Hematopoietic multipotent progenitor cell treated with erythropoietin and hydrocortisone succinate and interleukin-3 and kit ligand, for 15 days (in vitro differentiated cells): ENCODE measurements at regions not wholly inside any gene's neighbourhood (a gene's known extent, or its start where the extent isn't known, plus 50 kb on each side); places are given as distances from the start of the nearest gene placed in this dataset.
"Not testable (repeated sequence)": the region's sequence is repeated elsewhere in the genome, so short reads cannot be mapped to it uniquely, and the experiment has no call there.

Source experiments
- DNase-seq: peaks from one replicate; pipeline ENCODE4 v3.0.0-alpha.2; 2015; ENCODE audit warnings: low spot score

DNA sequence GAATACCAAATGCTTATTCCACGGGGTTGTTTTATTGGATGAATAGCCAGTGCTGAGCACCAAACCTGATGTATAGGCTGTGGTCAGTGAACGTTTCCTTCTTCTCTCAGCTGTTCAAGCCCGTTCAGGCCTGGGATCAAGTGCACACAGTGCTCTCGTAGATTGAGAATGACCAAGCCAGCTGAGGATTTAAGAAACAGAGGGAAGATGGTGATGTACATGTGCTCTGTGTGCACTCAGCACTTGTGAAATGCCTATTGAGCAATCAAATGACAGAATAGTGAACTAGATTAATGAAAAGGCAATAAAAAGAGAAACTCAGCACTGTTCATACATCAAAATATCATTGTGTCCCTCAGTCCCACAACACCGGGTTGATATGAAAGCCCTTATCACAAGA, 302.5 kb downstream of the BMPER start:
- no peak for DNase-seq

DNA sequence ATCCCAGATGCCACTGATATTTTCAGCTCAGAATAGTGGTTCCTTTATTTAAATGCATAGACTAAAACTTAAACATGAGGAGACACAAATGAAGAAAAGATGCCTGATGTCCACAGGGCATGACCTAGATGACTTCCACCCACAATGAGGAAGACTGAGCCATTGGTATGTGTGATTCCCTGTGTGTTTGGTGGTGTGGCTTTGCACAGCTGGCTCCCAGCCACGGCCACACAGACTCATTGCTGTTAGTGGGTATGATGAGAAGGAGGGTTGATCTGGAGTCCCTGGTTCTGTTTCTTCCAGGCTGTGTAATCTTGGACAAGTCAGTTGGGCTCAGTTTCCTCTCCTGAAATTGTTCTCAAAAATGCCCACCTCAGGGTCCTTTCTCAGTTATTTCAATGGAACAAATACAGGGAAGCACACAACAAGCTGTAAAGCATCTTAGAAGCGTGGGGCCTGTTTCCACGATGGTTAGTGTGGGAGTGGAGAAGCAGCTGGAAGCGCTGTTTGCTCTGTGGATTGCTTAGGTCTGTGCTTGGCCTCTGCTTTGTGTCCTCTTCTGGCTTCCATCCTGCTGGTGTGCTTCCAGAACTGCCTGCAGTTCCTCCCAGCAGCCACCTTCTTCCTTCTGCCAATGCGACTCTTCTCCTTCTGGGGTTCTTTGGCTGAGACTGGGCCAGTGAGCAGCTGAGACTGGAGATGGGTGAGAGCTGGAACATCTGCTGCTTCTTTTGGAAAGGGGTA, 303.7 kb downstream of the BMPER start:
- DNase-seq, result no peak

DNA sequence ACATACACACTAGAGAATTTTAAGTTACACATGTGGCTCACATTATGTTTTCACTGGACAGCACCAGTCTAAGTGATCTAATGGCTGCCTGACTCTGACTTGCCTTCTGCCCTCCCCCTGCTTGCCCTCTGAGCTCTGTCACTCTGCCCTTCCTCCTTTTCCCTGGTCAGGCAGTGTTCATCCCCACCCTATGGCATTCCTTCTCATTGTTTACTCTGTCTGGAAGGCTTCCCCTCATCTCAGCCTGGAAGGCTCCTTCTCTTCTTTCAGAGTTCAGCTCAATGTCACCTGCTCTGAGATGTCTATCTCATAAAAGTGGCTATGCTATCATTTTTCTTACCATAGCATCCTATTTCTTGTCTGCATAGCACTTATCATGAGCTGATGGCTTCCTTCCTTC, 305.7 kb downstream of the BMPER start:
- DNase-seq, result no peak

DNA sequence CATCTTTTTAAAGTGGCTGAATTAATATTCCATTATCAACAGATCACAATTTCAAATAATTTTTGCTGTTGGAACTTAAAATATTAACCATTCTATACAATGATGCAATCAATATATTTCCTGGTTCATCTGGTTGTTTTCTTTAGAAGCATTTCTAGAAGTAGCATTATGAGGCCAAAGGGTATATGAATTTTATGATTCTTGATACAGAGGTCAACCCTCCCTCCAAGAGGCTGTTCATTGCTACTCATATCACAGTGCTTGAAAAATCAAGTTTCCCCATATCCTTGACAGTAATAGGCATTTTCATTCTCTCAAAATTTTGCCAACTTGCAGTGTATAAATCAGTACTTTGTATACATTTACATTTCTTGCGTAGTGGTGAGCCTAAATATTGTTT, 312.6 kb downstream of the BMPER start:
- no peak for DNase-seq

DNA sequence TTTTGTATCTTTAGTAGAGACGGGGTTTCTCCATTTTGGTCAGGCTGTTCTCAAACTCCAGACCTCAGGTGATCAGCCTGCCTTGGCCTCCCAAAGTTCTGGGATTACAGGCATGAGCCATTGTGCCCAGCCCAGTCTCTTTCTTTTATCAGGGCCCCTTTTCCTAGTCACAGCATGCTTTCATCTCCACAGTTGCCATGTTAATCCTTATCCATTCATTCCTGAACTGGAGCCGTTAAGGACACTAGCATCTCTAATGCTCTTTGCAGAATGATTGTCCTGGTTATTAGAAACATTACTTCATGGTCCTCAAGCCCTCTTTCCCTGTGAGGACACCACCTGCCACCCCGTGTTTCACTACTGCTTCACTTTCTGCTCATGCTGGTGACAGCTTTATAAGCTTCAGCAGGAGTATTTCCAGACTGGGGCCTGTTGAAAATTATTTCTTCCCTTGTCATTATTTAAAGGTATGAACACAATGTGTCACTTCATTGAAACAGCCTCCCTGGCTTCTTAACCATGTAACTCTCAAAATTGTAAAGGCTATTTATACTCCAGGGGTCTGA, 313.9 kb downstream of the BMPER start:
- DNase-seq, result no peak

DNA sequence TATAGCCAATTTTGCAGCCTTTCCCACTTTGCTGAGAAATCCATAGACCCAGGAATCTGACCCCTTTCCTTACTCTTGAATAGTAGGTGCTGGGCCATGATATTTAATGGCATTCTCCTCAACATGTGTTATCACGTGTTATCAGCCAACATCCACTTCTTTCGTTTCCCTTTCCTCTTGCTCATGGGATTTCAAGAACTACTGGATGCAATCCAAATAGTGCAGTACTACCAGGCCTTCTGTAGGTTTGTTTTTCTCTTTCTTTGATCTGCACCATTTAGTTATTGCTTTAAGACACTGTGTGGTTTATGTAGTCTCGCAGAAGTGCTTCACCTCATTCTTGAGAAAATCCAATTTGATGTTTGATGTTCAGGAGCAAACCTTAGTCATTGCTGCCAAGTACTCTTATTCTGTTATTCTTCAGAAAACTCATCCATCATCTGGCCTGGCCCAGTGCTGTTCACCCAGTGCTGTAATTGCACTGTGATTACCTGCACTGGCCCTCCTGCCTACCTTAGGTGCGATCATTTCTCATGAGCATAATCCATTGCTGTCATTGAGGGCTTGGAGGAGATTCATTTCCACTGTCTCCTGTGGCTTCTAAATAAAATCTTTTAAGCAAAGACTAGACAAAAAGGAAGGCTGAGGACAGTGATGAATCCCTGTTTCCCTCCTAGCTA, 315.3 kb downstream of the BMPER start:
- DNase-seq, result no peak

DNA sequence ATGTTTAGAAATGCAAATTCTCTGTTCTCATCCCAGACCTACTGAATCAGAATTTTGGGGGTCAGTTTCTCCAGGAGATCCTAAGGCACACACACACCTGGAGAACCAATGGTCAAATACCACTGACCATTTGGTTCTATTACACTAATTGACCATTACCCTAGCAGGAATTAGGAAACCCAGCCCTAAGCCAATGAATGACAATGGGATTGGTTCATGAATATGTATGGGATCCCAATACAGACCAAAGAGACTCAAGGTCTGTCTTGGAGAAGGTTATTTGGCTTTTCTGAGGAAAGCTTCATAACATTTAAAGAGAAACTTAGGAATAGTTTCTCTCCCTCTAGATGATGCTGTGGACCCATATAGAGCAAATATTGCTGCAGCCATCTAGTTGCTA, 317.0 kb downstream of the BMPER start:
- no peak for DNase-seq

DNA sequence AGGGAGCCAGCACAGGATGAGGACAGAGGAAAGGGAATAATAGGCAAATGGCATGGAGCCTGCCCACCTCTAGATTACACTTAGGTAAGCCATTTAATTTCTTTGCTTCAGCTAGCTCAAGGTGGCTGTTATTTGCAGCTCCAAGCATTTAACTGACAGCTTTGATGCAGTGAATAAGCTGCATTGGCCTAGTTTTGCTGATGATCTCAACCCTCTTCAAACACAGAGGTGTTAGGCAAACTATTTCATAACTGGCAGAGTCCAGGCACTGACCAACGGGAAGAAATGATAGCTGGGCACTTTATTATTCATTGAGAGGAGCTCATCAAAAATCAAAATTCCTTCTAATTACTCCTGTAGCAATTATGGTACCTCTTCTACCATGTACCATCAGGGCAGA, 317.4 kb downstream of the BMPER start:
- no peak for DNase-seq

DNA sequence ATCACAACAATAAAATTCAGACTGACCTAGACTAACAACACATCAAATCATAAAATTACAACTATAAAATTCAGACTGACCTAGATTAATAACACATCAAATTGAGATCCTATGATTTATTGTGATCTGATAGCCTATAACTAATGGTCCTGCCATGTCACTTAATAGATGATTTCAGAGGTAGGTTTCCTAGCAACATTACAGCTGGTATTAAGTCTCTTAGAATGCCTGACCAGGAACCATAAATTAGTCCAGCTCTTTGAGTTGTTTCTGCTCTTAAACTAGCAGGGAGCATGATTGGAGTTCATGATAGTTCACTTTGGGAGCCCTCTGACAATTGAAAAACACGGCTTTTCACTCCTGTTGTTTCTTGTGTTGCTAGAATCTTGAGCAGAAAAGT, 318.9 kb downstream of the BMPER start:
- DNase-seq, result no peak

DNA sequence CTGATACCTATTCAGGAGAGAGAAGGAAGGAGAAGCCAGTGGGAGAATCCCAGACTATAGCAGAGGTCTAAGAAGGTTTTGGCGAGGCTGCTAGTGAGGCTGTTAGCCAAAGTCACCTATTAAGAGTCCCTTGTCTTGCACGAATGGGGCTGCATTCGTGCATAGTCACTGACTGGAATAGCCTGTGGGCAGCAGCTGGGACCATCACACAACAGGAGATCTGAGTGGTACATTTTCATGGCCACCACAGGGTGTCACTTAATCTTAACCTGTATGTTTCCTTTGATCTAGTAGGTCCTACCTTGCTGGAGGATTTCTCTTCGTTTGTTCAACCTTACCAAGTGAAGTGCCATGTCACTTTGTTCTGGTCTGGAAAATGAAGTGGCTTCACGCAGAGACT, 319.9 kb downstream of the BMPER start:
- DNase-seq, result no peak

DNA sequence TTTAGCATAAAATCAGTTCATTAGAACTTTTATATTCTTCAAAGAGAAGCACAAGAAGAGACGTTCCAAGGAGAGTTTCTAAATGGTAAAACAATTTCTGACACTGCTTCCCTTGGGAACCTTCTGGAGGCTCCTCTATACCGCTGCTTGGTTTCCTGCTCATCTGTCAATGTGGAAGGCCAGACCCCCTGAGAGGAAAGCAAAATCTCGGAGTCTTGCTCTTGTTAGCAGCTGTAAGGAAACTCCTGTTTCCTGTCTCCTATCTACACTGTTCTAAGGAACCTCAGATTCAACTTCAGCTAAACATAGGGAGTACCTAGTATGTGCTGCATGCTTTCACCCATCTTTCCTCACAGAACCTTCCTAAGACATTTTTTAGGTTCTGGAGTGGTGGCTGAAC, 322.2 kb downstream of the BMPER start:
- DNase-seq, result no peak

DNA sequence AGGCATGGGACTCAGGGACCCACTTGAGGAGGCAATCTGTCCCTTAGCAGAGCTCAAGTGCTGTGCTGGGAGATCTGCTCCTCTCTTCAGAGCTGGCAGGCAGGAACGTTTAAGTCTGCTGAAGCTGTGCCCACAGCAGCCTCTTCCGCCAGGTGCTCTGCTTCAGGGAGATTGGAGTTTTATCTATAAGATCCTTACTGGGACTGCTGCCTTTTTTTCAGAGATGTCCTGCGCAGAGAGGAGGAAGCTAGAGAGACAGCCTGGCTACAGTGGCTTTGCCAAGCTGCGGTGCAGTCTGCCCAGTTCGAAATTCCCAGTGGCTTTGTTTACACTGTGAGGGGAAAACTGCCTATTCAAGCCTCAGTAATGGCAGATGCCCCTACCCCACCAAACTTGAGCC, 329.8 kb downstream of the BMPER start:
- DNase-seq, result not testable (repeated sequence)

DNA sequence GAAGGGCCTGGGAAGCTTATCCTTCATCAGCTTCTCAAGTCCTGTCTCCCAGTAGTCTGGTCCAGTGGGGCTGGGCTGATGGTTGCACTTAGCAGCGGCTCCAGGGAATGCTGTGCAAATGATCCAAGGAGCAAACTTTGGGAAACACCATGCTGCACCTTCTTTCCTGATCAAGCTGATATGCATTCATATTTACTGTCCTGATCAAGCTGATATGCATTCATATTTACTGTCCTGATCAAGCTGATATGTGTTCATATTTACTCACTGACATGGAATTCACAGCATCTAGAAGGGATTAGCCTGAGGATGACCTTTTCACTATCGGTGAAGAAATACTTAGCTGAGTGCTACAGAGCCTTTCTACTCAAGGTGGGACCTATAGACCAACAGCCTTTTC, 330.7 kb downstream of the BMPER start:
- no peak for DNase-seq

DNA sequence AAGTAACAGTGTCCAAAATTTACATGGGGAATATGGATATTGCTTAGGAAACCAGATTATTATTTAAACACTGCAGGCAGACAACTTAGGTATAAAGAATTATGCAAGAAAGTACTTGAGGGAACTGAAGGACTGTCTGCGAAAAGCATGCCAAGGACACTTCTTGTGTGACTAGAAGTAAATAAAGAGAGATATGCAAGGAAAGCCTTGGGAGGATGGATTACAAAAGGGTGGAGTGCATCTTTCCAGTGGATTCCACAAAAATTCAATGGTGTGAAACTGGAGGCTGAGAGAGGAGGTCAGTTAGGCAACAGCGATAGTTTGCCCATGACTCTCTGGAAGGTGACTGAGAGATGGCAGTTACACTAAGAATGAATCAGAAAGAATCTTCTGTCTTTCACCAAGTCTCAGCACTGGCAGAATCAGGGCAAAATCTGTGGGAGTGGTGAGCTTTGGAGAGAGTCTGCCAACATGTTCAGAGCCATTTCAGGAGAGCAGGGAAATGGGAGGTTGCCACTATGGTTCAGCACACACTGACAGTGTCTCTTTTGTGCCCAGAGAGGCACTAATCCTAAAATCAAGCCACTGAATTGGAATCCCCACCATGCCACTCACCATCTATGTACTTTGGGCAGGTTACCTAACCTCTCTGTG, 331.6 kb downstream of the BMPER start:
- no peak for DNase-seq

DNA sequence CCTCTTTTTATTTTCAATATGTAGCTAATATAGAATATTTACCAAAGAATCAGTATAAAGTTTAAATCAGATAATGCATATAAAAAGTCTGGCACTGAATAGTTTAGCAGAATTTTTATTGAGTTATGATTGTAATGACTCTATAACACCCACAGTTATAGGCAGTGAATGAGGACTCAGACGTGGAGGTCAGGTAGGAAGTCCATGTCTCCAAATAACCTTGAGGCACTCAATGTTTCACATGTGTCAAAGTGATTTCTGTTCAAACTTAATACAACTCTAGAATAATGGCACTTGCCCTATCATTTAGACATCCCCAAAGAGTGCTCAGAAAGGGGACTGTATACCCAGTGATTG, 332.1 kb downstream of the BMPER start:
- DNase-seq, result no peak

DNA sequence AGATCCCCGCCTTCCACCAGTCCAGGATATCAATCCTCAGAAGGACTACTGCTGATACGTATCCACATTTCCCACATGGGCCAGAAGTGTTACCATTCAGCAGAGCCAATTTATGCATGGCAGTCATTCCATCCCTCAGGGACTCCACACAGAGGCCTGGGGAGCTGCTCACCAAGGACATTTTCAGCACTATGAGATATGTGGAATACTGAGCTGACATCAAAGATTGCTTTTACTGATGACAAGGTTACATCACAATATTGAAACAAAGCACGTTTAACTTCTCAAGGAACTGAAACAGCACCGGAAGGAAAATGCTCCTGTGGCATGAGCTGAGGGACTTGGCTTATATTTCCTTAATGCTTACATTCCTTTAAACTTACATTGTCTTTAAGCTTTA, 335.1 kb downstream of the BMPER start:
- no peak for DNase-seq

DNA sequence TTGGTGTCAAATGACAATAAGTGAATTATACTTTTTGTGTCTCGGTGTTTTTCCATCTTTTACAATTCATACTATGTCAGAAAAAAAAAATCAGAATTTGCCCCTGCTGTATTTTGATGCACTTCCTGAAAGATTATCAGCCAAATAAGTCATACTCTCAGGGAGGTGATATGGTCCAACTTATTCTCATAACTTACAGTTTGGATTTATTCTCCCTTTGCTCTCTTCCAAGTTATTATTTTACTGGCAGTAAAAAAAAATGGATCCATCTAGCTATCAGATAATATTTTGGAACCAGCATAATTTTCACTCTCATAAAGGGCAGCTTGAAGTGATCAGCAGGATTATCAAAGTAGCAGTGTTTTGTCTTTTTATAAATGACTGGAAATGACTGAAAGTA, 337.1 kb downstream of the BMPER start:
- DNase-seq, result no peak

DNA sequence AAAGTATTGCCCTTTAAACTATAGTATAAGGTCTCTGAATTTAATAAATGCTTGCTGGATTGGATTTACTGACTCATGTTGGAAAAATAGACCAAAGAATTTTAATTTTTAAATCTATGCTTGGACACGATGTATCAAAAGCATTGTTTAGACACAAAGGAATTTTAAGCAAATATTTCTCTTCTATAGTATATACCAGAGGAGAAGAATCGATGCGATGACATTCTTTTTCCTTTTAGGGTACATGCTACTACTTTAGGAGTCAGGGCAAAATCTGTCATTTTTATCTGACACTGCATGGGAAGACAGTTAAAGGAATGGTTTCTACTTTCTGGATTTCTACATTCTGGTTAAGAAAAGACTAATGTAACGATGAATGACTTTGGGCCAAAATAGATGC, 339.9 kb downstream of the BMPER start:
- no peak for DNase-seq

DNA sequence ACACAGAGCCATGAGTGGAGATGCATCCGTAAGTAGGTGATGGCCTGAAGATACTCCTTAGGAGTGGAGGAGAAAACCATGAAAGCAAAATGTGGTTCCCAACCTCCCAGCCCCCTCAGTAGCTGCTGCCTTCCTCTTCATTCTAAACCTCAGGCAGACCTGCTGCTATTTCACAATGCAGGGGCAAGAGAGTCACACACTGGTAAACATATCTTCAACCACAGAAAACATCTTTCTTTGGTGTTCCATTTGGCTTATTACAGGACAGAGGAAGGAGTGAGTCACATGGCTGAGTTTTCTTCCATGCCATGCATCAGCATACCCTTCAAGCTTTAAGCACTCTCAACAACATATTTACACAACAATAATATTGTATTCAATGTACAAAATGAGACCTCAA, 342.1 kb downstream of the BMPER start:
- DNase-seq, result no peak

DNA sequence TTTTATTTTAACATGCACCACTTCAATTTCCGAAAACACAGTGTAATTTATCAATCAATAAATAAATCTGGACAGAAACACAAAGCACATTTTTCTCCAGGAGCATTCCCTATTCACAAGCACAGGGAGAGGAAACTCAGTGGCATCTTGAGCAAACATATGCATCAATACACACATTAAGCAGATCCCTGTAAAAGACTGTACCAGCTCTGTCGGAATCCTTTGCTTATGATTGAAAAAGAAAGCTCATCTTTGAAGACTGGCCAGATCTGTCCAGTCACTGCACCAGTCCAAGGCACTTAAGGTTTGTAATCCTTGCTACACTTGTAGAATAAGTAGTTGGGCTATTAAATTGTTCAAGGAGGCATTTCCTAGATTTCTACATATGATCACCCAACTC, 343.9 kb downstream of the BMPER start:
- DNase-seq, result no peak

DNA sequence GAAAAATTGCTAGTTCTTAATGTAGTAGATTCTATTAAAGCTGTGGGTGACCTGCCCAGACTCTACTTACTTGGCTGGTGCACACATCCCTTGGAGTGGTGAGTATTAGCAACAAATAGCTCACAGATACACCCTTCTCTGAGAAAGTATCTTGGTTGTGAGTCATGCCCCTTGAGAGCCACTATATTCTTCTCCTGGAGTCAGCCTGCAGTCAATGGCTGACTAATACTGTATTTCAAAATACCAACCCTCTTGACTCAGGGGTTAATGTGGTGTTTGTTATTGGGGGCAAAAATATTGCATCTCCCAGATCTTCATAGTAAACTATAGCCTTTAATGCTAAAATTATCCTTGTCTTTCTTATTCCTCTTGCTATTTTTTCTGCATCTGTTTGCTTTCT, 354.9 kb downstream of the BMPER start:
- DNase-seq, result no peak

DNA sequence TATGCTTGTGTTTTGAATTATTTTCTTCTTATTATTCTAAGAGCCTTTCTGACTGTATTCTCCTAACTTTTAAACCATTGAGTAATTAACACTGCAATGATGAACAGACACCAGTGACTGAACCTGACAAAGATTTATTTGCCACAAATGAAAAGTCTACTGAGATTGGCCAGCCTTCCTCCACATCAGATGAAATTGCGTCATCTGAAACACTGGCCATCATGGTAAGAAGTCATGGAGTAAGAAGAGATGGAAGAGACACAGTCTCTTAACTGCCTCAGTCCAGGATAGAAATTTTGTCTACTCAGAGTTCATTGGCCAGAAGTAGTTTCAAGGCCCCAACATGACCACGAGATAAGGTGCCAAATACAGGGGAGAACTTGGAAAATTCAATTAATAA, 357.8 kb downstream of the BMPER start:
- DNase-seq, result no peak

DNA sequence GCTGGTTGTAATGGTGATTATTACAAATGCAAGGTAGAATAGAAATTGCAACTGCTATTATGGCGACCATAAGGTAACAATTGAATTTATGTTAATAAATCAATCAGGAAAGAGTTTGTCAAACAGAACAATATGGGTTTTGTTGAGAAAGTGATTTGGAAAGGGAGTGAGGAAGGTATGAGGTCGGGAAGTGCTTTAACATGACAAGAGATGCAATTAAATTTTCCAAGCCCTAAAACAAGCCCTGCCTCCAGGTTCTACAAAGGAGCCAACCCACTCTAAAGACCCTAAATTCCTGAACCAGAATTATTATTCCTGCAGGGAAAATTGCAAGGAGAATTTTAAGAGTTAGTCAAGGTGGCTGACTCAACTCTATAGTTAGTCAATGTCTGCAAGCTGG, 363.7 kb downstream of the BMPER start:
- no peak for DNase-seq
